ENCODE measurements at regions not wholly inside any gene's neighbourhood (a gene's known extent, or its start where the extent isn't known, plus 50 kb on each side); places are given as distances from the start of the nearest gene placed in this dataset.

- no peak for TF ChIP-seq ZNF274 (IDR thresholded peaks at IDR 0.05; ENCODE audit: low read depth, low read length)
- no peak for TF ChIP-seq YY1 (IDR thresholded peaks at IDR 0.05; ENCODE audit: insufficient read depth, insufficient read length)
- no peak for TF ChIP-seq SUZ12 (IDR thresholded peaks at IDR 0.05; ENCODE audit: extremely low read depth, insufficient read depth, insufficient read length)
Measured at GRCh38 chr20:50302341-50303057, 111.9 kb downstream of the CEBPB start.

Measured in NT2/D1 (cell line).